ENCODE measurements at regions not wholly inside any gene's neighbourhood (a gene's known extent, or its start where the extent isn't known, plus 50 kb on each side); places are given as distances from the start of the nearest gene placed in this dataset.

- TF ChIP-seq CTCF (IDR thresholded peaks at IDR 0.05) (no peak), POLR2A (IDR thresholded peaks at IDR 0.05) (no peak), EP300 (IDR thresholded peaks at IDR 0.05; ENCODE audit: low read depth) (no peak), POLR2AphosphoS5 (IDR thresholded peaks at IDR 0.05) (no peak)
Measured at GRCh38 chr2:239638376-239638775, 237.6 kb upstream of the HDAC4 start.
